GM23338 (cell line): ENCODE measurements at regions not wholly inside any gene's neighbourhood (a gene's known extent, or its start where the extent isn't known, plus 50 kb on each side); places are given as distances from the start of the nearest gene placed in this dataset.
"Not testable (repeated sequence)": the region's sequence is repeated elsewhere in the genome, so short reads cannot be mapped to it uniquely, and the experiment has no call there.

Experiments used
- ATAC-seq: fragments of 200-7000 bp; cut with Tn5 transposase; 3 replicates; pipeline ENCODE4 v1.9.1; 2020
- DNase-seq: peaks from one replicate; pipeline ENCODE4 v3.0.0-alpha.2; 2015; ENCODE audit warnings: low spot score
- H2AFZ ChIP-seq: fragments of 200-600 bp; sonication (generic); 2 replicates; pipeline ENCODE4 v1.8.0; 2016; ENCODE audit warnings: antibody characterized with exemption, mild to moderate bottlenecking, moderate library complexity
- H3F3A ChIP-seq: fragments of 200-600 bp; sonication (generic); replicated peaks from 2 replicates; pipeline ENCODE4 v1.8.0; 2017; ENCODE audit warnings: antibody characterized with exemption, mixed run types, low read depth
- H3K27ac ChIP-seq: fragments of 200-600 bp; sonication (generic); 2 replicates; pipeline ENCODE4 v1.6.1; 2016; ENCODE audit warnings: low read depth
- H3K27me3 ChIP-seq: fragments of 200-600 bp; sonication (generic); 2 replicates; pipeline ENCODE4 v1.8.0; 2016; ENCODE audit warnings: mild to moderate bottlenecking, mixed run types, moderate library complexity; ENCODE audit not compliant: insufficient read depth
- H3K36me3 ChIP-seq: fragments of 200-600 bp; sonication (generic); 2 replicates; pipeline ENCODE4 v1.8.0; 2016; ENCODE audit warnings: mild to moderate bottlenecking; ENCODE audit not compliant: insufficient read depth
- H3K4me1 ChIP-seq: fragments of 200-600 bp; sonication (generic); 2 replicates; pipeline ENCODE4 v1.8.0; 2016; ENCODE audit warnings: mild to moderate bottlenecking, moderate library complexity; ENCODE audit not compliant: insufficient read depth
- H3K4me2 ChIP-seq: fragments of 200-600 bp; sonication (generic); 2 replicates; pipeline ENCODE4 v1.7.1; 2017; ENCODE audit warnings: mixed run types
- H3K4me3 ChIP-seq: fragments of 200-600 bp; sonication (generic); 2 replicates; pipeline ENCODE4 v1.6.1; 2016; ENCODE audit warnings: mixed run types
- H3K79me2 ChIP-seq: fragments of 200-600 bp; sonication (generic); replicated peaks from 2 replicates; pipeline ENCODE4 v1.8.0; 2017; ENCODE audit warnings: mild to moderate bottlenecking; ENCODE audit not compliant: insufficient read depth
- H3K9me2 ChIP-seq: fragments of 200-600 bp; sonication (generic); 2 replicates; pipeline ENCODE4 v1.8.0; 2017; ENCODE audit not compliant: insufficient read depth
- H4K20me1 ChIP-seq: fragments of 200-600 bp; sonication (generic); replicated peaks from 2 replicates; pipeline ENCODE4 v1.8.0; 2017; ENCODE audit warnings: mild to moderate bottlenecking; ENCODE audit not compliant: insufficient read depth
- H3K27ac Mint-ChIP-seq: 2 replicates; pipeline ENCODE4 v1.8.0; 2020; ENCODE audit warnings: inconsistent platforms, mild to moderate bottlenecking, moderate library complexity, mixed read lengths
- H3K27me3 Mint-ChIP-seq: 3 replicates; pipeline ENCODE4 v1.8.0; 2022; ENCODE audit warnings: low read depth, mild to moderate bottlenecking, moderate library complexity, mixed read lengths, inconsistent platforms; ENCODE audit not compliant: insufficient read depth, poor library complexity
- H3K36me3 Mint-ChIP-seq: 3 replicates; pipeline ENCODE4 v1.8.0; 2021; ENCODE audit warnings: low read depth, mild to moderate bottlenecking, inconsistent platforms, moderate library complexity, mixed read lengths
- H3K4me1 Mint-ChIP-seq: 3 replicates; pipeline ENCODE4 v1.8.0; 2020; ENCODE audit warnings: mild to moderate bottlenecking, inconsistent platforms, mixed read lengths
- H3K4me3 Mint-ChIP-seq: 3 replicates; pipeline ENCODE4 v1.8.0; 2021; ENCODE audit warnings: moderate library complexity, mild to moderate bottlenecking, inconsistent platforms, mixed read lengths
- H3K9me3 Mint-ChIP-seq: 3 replicates; pipeline ENCODE4 v1.8.0; 2020; ENCODE audit warnings: moderate library complexity, mild to moderate bottlenecking, inconsistent platforms, mixed read lengths
- CREB1 ChIP-seq: fragments of 250-450 bp; sonication (Bioruptor Pico); IDR thresholded peaks from 2 replicates; pipeline ENCODE4 v1.5.0; 2020; ENCODE audit warnings: low read depth, mild to moderate bottlenecking, moderate library complexity
- EZH2phosphoT487 ChIP-seq: fragments of 200-600 bp; sonication (generic); IDR thresholded peaks from one replicate; pipeline ENCODE4 v1.8.1; 2018; ENCODE audit warnings: antibody characterized with exemption; ENCODE audit not compliant: unreplicated experiment
- ZNF114 ChIP-seq: fragments of 250-450 bp; sonication (Bioruptor Pico); IDR thresholded peaks from 2 replicates; pipeline ENCODE4 v1.5.0; 2020; ENCODE audit warnings: mild to moderate bottlenecking, moderate library complexity
- TF ChIP-seq, protein P1 (sequence below): IDR thresholded peaks from one replicate; pipeline ENCODE4 v1.6.1; 2018; ENCODE audit warnings: antibody characterized with exemption; ENCODE audit not compliant: unreplicated experiment
- TF ChIP-seq, protein P2 (sequence below): fragments of 250-450 bp; sonication (Bioruptor Pico); IDR thresholded peaks from 2 replicates; pipeline ENCODE4 v1.5.0; 2020; ENCODE audit warnings: mild to moderate bottlenecking, moderate library complexity

DNA sequence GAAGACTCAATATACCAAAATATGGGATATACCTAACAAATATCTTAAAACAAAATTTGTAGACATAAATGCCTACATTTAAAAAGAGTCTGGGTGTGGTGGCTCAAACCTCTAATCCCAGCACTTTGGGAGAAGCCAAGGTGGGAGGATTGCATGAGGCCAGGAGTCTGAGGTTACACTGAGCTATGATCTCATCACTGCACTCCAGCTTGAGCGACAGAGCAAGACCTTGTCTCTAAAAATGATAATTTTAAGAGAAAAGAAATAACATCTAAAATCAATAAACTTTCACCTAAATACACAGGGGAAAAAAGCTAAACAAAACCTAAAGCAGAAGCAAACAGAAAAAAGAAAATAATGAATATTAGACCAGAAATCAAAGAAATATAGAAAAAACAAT lies 102.7 kb upstream of the PBX1 start (continued):
- TF ChIP-seq, protein P1, sequence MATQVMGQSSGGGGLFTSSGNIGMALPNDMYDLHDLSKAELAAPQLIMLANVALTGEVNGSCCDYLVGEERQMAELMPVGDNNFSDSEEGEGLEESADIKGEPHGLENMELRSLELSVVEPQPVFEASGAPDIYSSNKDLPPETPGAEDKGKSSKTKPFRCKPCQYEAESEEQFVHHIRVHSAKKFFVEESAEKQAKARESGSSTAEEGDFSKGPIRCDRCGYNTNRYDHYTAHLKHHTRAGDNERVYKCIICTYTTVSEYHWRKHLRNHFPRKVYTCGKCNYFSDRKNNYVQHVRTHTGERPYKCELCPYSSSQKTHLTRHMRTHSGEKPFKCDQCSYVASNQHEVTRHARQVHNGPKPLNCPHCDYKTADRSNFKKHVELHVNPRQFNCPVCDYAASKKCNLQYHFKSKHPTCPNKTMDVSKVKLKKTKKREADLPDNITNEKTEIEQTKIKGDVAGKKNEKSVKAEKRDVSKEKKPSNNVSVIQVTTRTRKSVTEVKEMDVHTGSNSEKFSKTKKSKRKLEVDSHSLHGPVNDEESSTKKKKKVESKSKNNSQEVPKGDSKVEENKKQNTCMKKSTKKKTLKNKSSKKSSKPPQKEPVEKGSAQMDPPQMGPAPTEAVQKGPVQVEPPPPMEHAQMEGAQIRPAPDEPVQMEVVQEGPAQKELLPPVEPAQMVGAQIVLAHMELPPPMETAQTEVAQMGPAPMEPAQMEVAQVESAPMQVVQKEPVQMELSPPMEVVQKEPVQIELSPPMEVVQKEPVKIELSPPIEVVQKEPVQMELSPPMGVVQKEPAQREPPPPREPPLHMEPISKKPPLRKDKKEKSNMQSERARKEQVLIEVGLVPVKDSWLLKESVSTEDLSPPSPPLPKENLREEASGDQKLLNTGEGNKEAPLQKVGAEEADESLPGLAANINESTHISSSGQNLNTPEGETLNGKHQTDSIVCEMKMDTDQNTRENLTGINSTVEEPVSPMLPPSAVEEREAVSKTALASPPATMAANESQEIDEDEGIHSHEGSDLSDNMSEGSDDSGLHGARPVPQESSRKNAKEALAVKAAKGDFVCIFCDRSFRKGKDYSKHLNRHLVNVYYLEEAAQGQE, result no peak
- no peak for TF ChIP-seq EZH2phosphoT487
- no peak for TF ChIP-seq ZNF114
- no peak for TF ChIP-seq CREB1 (CRISPR knock-in tag)
- TF ChIP-seq, protein P2, sequence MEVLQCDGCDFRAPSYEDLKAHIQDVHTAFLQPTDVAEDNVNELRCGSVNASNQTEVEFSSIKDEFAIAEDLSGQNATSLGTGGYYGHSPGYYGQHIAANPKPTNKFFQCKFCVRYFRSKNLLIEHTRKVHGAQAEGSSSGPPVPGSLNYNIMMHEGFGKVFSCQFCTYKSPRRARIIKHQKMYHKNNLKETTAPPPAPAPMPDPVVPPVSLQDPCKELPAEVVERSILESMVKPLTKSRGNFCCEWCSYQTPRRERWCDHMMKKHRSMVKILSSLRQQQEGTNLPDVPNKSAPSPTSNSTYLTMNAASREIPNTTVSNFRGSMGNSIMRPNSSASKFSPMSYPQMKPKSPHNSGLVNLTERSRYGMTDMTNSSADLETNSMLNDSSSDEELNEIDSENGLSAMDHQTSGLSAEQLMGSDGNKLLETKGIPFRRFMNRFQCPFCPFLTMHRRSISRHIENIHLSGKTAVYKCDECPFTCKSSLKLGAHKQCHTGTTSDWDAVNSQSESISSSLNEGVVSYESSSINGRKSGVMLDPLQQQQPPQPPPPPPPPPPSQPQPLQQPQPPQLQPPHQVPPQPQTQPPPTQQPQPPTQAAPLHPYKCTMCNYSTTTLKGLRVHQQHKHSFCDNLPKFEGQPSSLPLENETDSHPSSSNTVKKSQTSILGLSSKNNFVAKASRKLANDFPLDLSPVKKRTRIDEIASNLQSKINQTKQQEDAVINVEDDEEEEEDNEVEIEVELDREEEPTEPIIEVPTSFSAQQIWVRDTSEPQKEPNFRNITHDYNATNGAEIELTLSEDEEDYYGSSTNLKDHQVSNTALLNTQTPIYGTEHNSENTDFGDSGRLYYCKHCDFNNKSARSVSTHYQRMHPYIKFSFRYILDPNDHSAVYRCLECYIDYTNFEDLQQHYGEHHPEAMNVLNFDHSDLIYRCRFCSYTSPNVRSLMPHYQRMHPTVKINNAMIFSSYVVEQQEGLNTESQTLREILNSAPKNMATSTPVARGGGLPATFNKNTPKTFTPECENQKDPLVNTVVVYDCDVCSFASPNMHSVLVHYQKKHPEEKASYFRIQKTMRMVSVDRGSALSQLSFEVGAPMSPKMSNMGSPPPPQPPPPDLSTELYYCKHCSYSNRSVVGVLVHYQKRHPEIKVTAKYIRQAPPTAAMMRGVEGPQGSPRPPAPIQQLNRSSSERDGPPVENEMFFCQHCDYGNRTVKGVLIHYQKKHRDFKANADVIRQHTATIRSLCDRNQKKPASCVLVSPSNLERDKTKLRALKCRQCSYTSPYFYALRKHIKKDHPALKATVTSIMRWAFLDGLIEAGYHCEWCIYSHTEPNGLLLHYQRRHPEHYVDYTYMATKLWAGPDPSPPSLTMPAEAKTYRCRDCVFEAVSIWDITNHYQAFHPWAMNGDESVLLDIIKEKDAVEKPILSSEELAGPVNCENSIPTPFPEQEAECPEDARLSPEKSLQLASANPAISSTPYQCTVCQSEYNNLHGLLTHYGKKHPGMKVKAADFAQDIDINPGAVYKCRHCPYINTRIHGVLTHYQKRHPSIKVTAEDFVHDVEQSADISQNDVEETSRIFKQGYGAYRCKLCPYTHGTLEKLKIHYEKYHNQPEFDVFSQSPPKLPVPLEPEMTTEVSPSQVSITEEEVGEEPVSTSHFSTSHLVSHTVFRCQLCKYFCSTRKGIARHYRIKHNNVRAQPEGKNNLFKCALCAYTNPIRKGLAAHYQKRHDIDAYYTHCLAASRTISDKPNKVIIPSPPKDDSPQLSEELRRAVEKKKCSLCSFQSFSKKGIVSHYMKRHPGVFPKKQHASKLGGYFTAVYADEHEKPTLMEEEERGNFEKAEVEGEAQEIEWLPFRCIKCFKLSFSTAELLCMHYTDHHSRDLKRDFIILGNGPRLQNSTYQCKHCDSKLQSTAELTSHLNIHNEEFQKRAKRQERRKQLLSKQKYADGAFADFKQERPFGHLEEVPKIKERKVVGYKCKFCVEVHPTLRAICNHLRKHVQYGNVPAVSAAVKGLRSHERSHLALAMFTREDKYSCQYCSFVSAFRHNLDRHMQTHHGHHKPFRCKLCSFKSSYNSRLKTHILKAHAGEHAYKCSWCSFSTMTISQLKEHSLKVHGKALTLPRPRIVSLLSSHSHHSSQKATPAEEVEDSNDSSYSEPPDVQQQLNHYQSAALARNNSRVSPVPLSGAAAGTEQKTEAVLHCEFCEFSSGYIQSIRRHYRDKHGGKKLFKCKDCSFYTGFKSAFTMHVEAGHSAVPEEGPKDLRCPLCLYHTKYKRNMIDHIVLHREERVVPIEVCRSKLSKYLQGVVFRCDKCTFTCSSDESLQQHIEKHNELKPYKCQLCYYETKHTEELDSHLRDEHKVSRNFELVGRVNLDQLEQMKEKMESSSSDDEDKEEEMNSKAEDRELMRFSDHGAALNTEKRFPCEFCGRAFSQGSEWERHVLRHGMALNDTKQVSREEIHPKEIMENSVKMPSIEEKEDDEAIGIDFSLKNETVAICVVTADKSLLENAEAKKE (CRISPR knock-in tag), result no peak

DNA sequence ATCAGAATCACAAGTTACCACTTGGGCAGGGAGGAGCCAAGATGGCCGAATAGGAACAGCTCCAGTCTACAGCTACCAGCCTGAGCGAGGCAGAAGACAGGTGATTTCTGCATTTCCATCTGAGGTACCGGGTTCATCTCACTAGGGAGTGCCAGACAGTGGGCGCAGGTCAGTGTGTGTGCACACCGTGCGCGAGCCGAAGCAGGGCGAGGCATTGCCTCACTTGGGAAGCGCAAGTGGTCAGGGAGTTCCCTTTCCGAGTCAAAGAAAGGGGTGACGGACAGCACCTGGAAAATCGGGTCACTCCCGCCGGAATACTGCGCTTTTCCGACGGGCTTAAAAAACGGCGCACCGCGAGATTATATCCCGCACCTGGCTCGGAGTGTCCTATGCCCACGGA lies 99.8 kb upstream of the PBX1 start:
- not testable (repeated sequence) for H3K27ac ChIP-seq, H3K27me3 Mint-ChIP-seq, H3K4me1 Mint-ChIP-seq, H3K79me2 ChIP-seq, DNase-seq, H3K27ac Mint-ChIP-seq, H3K36me3 Mint-ChIP-seq, H4K20me1 ChIP-seq, H3K9me2 ChIP-seq, H3F3A ChIP-seq, H3K4me1 ChIP-seq, H3K27me3 ChIP-seq, H3K36me3 ChIP-seq, H3K4me3 Mint-ChIP-seq, ATAC-seq
- Histone ChIP-seq H3K4me3 (0 out of 2 replicates have a peak overlapping the region, but pooled peaks have one; percentile 23), H3K4me2 (peak overlapping the region; percentile 38; the same call in 1 of the 2 replicates), H2AFZ (peak overlapping the region; percentile 93)
- peaks cover 17% of the 10 kb centered on the region for H3K9me3 Mint-ChIP-seq
